Fibroblast of lung (primary cell): ENCODE measurements at regions not wholly inside any gene's neighbourhood (a gene's known extent, or its start where the extent isn't known, plus 50 kb on each side); places are given as distances from the start of the nearest gene placed in this dataset.

Experiments used
- CTCF ChIP-seq, 2 donors: IDR thresholded peaks in 1 of 2; conservative IDR thresholded peaks in 1 of 2; 1 replicate in 1 of 2; 2 replicates in 1 of 2; pipeline ENCODE4 v1.5.1; 2011 to 2012; ENCODE audit warnings: low read length in 2 of 2, control low read depth in 1 of 2, inconsistent platforms in 1 of 2, low read depth in 1 of 2, mild to moderate bottlenecking in 1 of 2
- EZH2 ChIP-seq: IDR thresholded peaks from 2 replicates; pipeline ENCODE4 v1.5.1; 2012; ENCODE audit warnings: low read length, control low read depth, mild to moderate bottlenecking; ENCODE audit errors: missing control alignments

GRCh38 chr5:67844924-67845323 is 370.6 kb upstream of the PIK3R1 start:
- no peak for TF ChIP-seq CTCF (conservative IDR thresholded peaks at IDR 0.05 in 1 of 2, IDR thresholded peaks at IDR 0.05 in 1 of 2; ENCODE audit: low read depth in 1 of 2, low read length in 2 of 2)
- TF ChIP-seq EZH2: no peak
